GM12864 (cell line): ENCODE measurements at regions not wholly inside any gene's neighbourhood (a gene's known extent, or its start where the extent isn't known, plus 50 kb on each side); places are given as distances from the start of the nearest gene placed in this dataset.
"Not testable (repeated sequence)": the region's sequence is repeated elsewhere in the genome, so short reads cannot be mapped to it uniquely, and the experiment has no call there.

Experiments
- DNase-seq: peaks from one replicate; pipeline ENCODE4 v3.0.0-alpha.2; 2011; ENCODE audit warnings: low read depth
- H3K4me3 ChIP-seq: 2 replicates; pipeline ENCODE4 v1.5.1; 2011; ENCODE audit warnings: mild to moderate bottlenecking, low read depth, low read length, control low read depth
- TF ChIP-seq, protein P1 (sequence below): IDR thresholded peaks from 2 replicates; pipeline ENCODE4 v1.5.1; 2011; ENCODE audit warnings: low read depth, mild to moderate bottlenecking, moderate library complexity, low read length, control low read depth, inconsistent platforms; ENCODE audit errors: missing control alignments

- not testable (repeated sequence) for DNase-seq, H3K4me3 ChIP-seq
These were observed 49.9 kb upstream of the MSMB start for GRCh38 chr10:46095943-46096342.

GRCh38 chr10:46096446-46096845, 50.4 kb upstream of the MSMB start:
- TF ChIP-seq, protein P1, sequence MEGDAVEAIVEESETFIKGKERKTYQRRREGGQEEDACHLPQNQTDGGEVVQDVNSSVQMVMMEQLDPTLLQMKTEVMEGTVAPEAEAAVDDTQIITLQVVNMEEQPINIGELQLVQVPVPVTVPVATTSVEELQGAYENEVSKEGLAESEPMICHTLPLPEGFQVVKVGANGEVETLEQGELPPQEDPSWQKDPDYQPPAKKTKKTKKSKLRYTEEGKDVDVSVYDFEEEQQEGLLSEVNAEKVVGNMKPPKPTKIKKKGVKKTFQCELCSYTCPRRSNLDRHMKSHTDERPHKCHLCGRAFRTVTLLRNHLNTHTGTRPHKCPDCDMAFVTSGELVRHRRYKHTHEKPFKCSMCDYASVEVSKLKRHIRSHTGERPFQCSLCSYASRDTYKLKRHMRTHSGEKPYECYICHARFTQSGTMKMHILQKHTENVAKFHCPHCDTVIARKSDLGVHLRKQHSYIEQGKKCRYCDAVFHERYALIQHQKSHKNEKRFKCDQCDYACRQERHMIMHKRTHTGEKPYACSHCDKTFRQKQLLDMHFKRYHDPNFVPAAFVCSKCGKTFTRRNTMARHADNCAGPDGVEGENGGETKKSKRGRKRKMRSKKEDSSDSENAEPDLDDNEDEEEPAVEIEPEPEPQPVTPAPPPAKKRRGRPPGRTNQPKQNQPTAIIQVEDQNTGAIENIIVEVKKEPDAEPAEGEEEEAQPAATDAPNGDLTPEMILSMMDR: no peak
- DNase-seq: no peak
- no peak overlapping the region for H3K4me3 ChIP-seq

DNA sequence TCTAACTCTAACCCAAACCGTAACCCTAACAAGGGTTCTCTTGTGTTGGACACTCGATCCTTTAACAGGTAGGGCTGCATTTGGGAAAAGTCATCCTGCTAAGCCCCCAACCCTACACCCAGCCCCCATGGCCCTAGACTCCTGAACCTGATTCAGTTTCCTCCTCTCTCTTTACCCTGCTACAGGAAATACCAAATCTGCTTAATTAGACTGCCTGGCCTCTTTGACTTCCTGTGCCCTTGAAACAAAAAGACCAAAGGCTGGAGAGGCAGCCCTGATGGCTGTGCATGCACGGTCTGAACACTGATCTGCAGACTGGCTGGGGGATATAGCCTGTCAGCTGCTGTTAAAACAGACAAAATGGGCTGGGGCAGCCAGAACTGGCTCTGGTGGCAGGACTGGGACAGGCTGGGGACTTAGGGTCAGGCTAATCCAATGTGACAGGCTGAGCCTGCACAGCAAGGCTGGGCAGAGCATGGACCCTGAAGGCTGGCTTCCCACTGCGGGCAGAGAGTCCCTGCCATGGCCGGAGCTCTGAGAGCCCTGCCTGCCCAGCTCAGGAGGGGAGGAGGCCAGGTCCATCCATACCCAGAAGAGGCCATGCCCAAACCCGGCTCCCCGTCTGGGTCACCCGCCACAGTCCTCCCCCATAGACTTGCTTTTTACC, 51.0 kb upstream of the MSMB start:
- H3K4me3 ChIP-seq: no peak overlapping the region
- TF ChIP-seq, protein P1: no peak
- DNase-seq: no peak

DNA sequence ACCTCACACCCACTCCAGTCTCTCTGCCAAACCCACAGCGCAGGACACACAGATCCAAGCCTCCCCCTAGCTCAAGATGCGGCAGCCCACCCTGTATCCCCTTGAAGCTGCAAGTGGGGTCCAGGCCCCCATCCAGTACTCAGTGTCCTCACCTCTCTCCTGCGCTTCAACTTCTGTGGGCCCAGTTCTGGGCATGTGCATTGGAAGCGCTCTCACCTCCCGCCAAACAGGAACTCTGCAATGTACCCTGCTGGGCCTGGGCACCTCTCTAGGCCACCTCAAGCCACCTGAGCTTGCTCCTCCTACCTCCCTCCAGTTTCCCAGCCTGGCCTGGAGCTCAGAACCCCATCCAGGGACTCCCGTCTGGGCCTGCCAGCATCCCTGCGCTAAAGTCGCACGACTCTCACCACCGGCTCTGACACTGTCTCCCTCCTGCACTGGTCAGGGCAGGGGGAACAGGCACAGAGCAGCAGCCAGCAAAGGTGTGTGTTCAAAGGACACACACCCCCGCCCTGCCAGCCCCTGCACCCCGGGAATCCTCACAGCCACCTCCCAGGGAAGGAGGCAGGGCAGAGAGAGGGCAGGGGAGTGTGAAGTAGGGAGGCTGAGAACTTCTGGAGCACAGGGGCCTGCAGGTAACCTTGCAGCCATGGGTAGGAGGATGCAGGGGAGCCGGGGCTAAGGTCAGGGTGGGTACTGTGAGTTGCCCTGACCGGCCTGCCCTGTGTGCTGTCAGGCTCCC, 51.7 kb upstream of the MSMB start:
- no peak overlapping the region for H3K4me3 ChIP-seq
- DNase-seq: no peak
- TF ChIP-seq, protein P1: no peak

- no peak for DNase-seq
- TF ChIP-seq, protein P1: no peak
- H3K4me3 ChIP-seq: no peak overlapping the region
These were observed 52.3 kb upstream of the MSMB start for GRCh38 chr10:46098386-46098785.

DNA sequence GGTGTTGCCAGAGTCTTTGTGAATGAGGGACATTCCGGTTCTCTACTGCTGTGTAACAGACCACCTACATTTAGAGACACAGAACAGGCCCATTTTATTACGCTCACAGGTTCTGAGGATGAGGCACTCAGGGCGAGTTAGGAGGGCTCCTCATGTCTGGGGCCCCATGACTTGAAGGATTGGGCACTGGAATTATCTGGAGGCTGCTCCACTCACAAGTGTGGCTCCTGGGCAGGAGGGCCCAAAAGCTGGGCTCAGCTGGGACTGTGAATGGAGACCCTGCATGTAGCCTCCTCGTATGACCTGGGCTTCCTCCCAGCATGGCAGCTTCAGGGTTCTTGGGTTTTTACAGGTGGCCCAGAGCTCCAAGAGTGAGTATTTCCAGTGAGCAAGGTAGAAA, 52.9 kb upstream of the MSMB start:
- DNase-seq, H3K4me3 ChIP-seq: not testable (repeated sequence)

- TF ChIP-seq, protein P1: no peak
- no peak overlapping the region for H3K4me3 ChIP-seq
- DNase-seq: no peak
These were observed 58.1 kb upstream of the MSMB start for GRCh38 chr10:46104071-46104585.

DNA sequence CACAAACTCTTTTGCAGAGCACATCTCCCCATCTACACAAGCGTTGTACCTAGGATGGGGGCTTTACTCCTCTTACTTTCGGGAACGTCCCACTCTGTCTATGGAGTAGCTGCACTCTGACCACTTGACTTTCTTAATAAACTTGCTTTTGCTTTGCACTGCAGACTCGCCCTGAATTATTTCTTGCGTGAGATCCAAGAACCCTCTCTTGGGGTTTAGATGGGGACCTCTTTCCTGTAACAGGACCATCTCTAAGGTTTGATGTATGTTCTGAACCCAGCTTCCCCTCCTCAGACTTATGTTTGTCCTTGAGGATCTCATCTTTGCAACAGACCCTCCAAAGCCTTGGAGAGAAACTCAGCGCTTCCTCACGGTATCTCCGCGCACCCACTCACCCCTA, 59.3 kb upstream of the MSMB start:
- DNase-seq, H3K4me3 ChIP-seq: not testable (repeated sequence)

GRCh38 chr10:46105856-46106409, 59.9 kb upstream of the MSMB start:
- H3K4me3 ChIP-seq: peak overlapping the region; percentile 32
- DNase-seq: not testable (repeated sequence)
